PC-9 (cell line): ENCODE measurements at regions not wholly inside any gene's neighbourhood (a gene's known extent, or its start where the extent isn't known, plus 50 kb on each side); places are given as distances from the start of the nearest gene placed in this dataset.

ENCODE experiments used
- CTCF ChIP-seq: fragments of 200-600 bp; sonication (generic); conservative IDR thresholded peaks from 2 replicates; pipeline ENCODE4 v1.6.1; 2017; ENCODE audit warnings: mixed run types, antibody characterized with exemption, mild to moderate bottlenecking, moderate library complexity
- EZH2 ChIP-seq: fragments of 200-600 bp; sonication (generic); IDR thresholded peaks from 2 replicates; pipeline ENCODE4 v1.8.0; 2017; ENCODE audit warnings: antibody characterized with exemption, low read depth

- no peak for TF ChIP-seq CTCF
- TF ChIP-seq EZH2, result no peak
Measured at GRCh38 chr5:152861231-152861630, 456.2 kb upstream of the NMUR2 start.
